Lung (tissue), 11 donors: ENCODE measurements at regions not wholly inside any gene's neighbourhood (a gene's known extent, or its start where the extent isn't known, plus 50 kb on each side); places are given as distances from the start of the nearest gene placed in this dataset.

ENCODE experiments used
- ATAC-seq: fragments of 200-7000 bp; cut with Tn5 transposase; one replicate; pipeline ENCODE4 v1.9.1; 2020; ENCODE audit warnings: moderate number of reproducible peaks; ENCODE audit not compliant: insufficient read depth, low FRiP score
- DNase-seq, 3 donors: peaks; one replicate each; pipeline ENCODE4 v3.0.0-alpha.2; 2013 to 2017
- H3K27ac ChIP-seq, 2 donors: one replicate each; pipeline ENCODE4 v1.5.1; 2013; ENCODE audit warnings: mild to moderate bottlenecking in 2 of 2, moderate library complexity in 2 of 2, control low read depth in 1 of 2, inconsistent platforms in 1 of 2, low read depth in 1 of 2, low read length in 1 of 2
- H3K27me3 ChIP-seq, 3 donors: one replicate each; pipeline ENCODE4 v1.5.1; 2013; ENCODE audit warnings: low read length in 2 of 3; ENCODE audit not compliant: control insufficient read depth in 3 of 3, insufficient read depth in 3 of 3
- H3K36me3 ChIP-seq, 4 donors: one replicate each; pipeline ENCODE4 v1.5.1; 2013; ENCODE audit warnings: low read length in 4 of 4, mild to moderate bottlenecking in 1 of 4, moderate library complexity in 1 of 4; ENCODE audit not compliant: control insufficient read depth in 4 of 4, insufficient read depth in 4 of 4
- H3K4me1 ChIP-seq, 5 donors: one replicate each; pipeline ENCODE4 v1.5.1; 2013; ENCODE audit warnings: low read length in 5 of 5, mild to moderate bottlenecking in 2 of 5, moderate library complexity in 1 of 5; ENCODE audit not compliant: control insufficient read depth in 5 of 5, insufficient read depth in 5 of 5
- H3K4me3 ChIP-seq: one replicate; pipeline ENCODE4 v1.5.1; 2013; ENCODE audit warnings: mild to moderate bottlenecking, control low read depth, moderate library complexity
- H3K9ac ChIP-seq, 2 donors: one replicate each; pipeline ENCODE4 v1.5.1; 2013; ENCODE audit warnings: low read length in 2 of 2, control low read depth in 1 of 2; ENCODE audit not compliant: insufficient read depth in 1 of 2
- H3K9me3 ChIP-seq, 4 donors: one replicate each; pipeline ENCODE4 v1.5.1; 2013; ENCODE audit warnings: low read length in 3 of 4, mild to moderate bottlenecking in 1 of 4, moderate library complexity in 1 of 4; ENCODE audit not compliant: control insufficient read depth in 4 of 4, insufficient read depth in 3 of 4
- WGBS, 2 donors: extraction: QIAGEN DNeasy Blood & Tissue Kit; methylation state at CpG; one replicate each; pipeline ENCODE4 v1.1.7; 2013; 5-methylcytosine and 5-hydroxymethylcytosine counted together
- TF ChIP-seq, protein P1 (sequence below): IDR thresholded peaks from 2 replicates; pipeline ENCODE4 v1.5.1; 2012; ENCODE audit warnings: mild to moderate bottlenecking; ENCODE audit errors: control extremely low read depth, extremely low read depth
- donor health status: control.
- donor health status: control.
- donor health status: Bipolar disorder and iron deficiency.
- donor health status: healthy.
- donor health status: DM: yes; HTN: yes; CAD: no.

DNA sequence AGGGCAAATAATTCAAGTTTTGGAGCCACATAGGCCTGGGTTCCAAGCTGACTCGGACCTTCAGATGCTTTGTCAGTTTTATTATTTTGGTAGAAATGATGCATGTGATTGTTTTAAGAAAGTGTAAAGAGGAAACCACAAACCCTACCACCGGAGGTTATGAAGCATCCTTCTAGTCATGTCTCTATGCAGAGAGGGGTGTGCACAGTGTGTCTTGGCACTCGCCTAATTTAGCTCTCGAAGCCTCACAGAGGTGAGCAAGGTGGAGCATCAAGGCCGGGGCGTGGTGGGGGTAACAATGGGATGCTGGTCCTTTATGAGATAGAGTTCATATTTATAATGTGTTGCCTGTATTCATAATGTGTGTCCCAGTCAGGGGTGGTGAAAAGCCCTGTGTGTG is 63.7 kb upstream of the SMAD6 start:
- TF ChIP-seq, protein P1, sequence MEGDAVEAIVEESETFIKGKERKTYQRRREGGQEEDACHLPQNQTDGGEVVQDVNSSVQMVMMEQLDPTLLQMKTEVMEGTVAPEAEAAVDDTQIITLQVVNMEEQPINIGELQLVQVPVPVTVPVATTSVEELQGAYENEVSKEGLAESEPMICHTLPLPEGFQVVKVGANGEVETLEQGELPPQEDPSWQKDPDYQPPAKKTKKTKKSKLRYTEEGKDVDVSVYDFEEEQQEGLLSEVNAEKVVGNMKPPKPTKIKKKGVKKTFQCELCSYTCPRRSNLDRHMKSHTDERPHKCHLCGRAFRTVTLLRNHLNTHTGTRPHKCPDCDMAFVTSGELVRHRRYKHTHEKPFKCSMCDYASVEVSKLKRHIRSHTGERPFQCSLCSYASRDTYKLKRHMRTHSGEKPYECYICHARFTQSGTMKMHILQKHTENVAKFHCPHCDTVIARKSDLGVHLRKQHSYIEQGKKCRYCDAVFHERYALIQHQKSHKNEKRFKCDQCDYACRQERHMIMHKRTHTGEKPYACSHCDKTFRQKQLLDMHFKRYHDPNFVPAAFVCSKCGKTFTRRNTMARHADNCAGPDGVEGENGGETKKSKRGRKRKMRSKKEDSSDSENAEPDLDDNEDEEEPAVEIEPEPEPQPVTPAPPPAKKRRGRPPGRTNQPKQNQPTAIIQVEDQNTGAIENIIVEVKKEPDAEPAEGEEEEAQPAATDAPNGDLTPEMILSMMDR, result no peak
- no peak for DNase-seq
- ATAC-seq, result no peak
- Histone ChIP-seq H3K27ac (peak overlapping the region in 1 of 2 donors; percentile 8), H3K27me3 (no peaks in the 10 kb centered on the region), H3K4me1 (peaks cover 0 to 7% (median 4%) of the 10 kb centered on the region in 5 donors), H3K4me3 (no peak overlapping the region), H3K9ac (no peak overlapping the region), H3K9me3 (no peaks in the 10 kb centered on the region), H3K36me3 (no peaks in the 10 kb centered on the region)
- WGBS, 2 donors, result 45 to 59% methylated on average over 6 of the region's 6 CpGs

DNA sequence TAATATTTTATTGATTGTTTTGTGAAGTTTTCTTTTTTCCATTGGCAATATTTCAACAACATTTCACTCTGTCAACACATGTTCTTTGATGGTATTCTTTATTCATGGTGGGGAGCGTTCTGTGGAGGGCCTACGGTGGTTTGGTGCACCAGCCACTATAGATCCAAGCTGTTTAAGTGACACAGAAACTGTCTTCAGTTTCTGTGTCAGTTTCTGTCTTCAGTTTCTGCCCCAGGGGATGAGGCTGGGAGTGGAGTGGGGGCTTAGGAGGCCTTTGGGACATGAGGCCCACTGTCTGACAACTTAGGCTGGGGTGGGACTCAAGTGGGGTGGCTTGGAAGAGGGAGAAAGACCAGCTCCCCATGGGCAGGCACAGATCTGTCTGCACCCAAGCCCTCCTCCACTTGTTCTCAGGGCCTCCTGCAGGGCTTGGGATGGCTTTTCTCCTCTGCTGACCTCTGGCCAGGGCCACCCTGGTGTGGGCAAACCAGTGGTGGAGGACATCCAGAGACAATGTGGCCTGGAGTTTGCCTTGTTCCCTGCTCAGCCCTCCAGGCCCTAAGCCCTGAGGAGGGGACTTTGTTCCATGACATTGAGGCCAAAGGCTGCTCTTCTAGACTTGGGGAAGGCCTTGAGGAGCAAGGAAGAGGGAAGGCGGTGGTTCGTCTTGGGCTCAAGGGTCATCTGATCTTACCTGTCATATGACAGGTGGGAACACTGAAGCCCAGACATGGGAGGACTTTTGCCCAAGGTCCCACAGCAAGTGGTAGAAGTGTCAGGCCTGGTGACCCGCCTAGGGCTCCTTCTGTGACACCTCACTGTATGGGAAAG is 60.3 kb upstream of the SMAD6 start:
- Histone ChIP-seq H3K4me3 (no peak overlapping the region), H3K36me3 (no peaks in the 10 kb centered on the region), H3K27ac (peak overlapping the region in 1 of 2 donors; percentile 4), H3K9me3 (no peaks in the 10 kb centered on the region), H3K4me1 (peaks cover 0 to 18% (median 7%) of the 10 kb centered on the region in 5 donors), H3K27me3 (no peaks in the 10 kb centered on the region), H3K9ac (no peak overlapping the region)
- DNase-seq (no peak), ATAC-seq (no peak)
- WGBS, 2 donors, result 96% methylated on average over 5 of the region's 5 CpGs
- TF ChIP-seq, protein P1, result no peak

DNA sequence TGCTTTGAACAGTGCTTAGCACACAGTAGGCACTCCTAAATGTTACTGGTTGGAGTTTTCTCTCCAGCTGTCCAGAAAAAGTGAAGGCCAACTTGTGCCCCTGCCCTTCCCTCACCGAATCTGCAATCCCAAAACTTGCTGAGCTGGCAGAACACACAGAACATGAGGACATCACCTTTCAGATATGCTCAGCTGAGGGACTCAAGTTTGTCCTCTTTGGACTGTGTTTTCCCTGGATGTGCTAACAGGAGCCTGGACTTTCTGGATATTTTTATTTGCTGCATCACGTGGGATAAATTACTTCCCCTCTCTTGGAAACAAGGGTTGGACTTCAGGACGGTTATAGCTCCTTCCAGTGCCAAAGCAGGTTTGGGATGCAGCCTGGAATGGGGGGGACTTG is 59.5 kb upstream of the SMAD6 start:
- Histone ChIP-seq H3K36me3 (no peaks in the 10 kb centered on the region), H3K9ac (no peak overlapping the region), H3K27ac (peak overlapping the region in 1 of 2 donors; percentile 17), H3K4me3 (no peak overlapping the region), H3K4me1 (peaks cover 0 to 24% (median 7%) of the 10 kb centered on the region in 5 donors), H3K27me3 (no peaks in the 10 kb centered on the region), H3K9me3 (no peaks in the 10 kb centered on the region)
- no peak for DNase-seq
- TF ChIP-seq, protein P1, result no peak
- no peak for ATAC-seq
- 59 to 73% methylated on average over 3 of the region's 3 CpGs for WGBS, 2 donors
